GM18907 (cell line): ENCODE measurements at regions not wholly inside any gene's neighbourhood (a gene's known extent, or its start where the extent isn't known, plus 50 kb on each side); places are given as distances from the start of the nearest gene placed in this dataset.

ENCODE experiments used
- ATAC-seq: cut with Tn5 transposase; IDR thresholded peaks from one replicate; pipeline ENCODE4 v1.9.1; 2021; ENCODE audit warnings: mild to moderate bottlenecking, moderate library complexity; ENCODE audit not compliant: unreplicated experiment

DNA sequence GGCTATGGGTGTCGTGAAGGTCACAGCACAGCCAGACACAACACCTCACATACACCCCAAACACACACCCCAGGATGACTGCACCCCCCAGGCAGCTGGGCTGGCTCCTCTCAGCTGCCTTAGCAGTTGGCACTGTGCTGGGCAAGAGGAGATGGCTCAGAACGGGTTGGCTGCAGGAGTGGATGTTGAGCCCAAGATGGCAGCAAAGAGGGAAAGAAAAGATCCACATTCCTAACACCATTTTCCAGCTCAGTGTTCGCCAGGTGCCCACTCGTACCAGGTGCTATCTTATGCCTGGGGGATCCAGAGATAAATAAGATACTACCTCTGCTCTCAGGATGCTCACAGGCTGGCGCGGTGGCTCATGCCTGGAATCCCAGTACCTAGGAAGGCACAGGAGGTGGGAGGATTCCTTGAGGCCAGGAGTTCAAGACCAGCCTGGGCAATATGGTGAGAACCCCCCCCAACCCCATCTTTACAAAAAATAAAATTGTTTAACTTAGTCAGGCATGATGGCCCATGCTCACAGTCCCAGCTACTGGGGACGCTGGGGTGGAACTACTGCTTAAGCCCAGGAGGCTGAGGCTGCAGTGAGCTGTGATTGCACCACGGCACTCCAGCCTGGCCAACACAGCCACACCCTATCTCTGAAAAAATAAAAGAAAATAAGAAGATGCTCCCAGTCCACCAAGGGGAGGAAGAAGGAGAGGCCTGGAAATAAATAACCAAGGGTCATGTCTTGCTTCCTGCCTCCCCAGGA lies 89.7 kb upstream of the ZNF507 start:
- no peak for ATAC-seq

- no peak for ATAC-seq
Measured at GRCh38 chr19:32256341-32256975, 89.0 kb upstream of the ZNF507 start.

- ATAC-seq = no peak
Measured at GRCh38 chr19:32257326-32258073, 87.9 kb upstream of the ZNF507 start.

DNA sequence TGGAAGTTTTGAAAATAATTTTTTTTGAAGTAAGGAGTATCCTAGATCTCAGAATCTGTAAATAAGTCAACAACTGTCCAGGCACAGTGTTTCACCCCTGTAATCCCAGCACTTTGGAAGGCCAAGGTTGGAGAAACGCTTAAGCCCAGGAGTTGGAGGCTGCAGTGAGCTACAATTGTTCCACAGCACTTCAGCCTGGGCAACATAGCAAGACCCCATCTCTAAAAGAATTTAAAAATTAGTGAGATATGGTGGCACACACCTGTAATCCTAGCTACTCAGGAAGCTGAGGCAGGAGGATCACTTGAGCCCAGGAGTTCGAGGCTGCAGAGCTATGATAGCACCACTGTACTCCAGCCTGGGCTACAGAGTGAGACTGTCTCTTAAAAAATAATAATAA lies 87.2 kb upstream of the ZNF507 start:
- no peak for ATAC-seq

GRCh38 chr19:32264568-32264967 lies 80.8 kb upstream of the ZNF507 start:
- ATAC-seq = no peak

DNA sequence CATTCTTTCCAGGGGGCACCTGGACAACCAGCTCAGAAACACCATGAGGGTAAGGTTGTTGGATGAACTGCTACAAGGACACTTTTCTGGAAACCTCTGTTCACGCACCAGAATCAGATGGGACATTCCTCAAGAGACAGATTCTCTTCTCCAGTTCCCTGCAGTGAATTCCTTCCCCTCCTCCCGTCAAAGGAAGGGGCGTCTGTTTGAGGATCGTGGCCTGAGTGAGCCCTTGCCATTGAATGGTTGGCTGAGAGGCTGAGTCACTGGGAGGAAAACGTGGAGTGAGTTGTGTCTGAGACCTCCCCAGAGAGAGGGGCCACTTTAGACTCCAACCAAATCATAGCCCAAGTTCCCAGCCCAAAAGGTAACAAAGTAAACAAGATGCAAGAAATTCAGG lies 79.4 kb upstream of the ZNF507 start:
- ATAC-seq = no peak

DNA sequence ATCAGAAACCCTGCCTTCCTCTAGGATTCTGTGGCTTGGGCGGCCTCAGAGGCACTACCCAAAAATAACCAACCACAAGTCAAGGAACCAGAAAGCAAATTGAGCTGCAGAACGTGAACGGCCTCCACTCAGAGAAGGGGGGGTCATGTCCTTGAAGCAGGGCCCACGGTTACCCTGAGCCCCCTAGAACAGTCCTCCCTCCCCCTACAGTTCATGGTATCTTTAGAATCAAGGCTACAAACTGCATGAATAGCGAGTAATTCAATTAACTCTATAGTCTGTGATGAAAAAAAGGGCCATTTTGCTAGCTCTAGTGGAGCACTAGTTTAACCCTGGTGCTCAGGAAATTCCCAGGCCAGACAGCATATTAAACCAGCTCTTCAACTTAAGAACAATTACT lies 79.0 kb upstream of the ZNF507 start:
- ATAC-seq = no peak

DNA sequence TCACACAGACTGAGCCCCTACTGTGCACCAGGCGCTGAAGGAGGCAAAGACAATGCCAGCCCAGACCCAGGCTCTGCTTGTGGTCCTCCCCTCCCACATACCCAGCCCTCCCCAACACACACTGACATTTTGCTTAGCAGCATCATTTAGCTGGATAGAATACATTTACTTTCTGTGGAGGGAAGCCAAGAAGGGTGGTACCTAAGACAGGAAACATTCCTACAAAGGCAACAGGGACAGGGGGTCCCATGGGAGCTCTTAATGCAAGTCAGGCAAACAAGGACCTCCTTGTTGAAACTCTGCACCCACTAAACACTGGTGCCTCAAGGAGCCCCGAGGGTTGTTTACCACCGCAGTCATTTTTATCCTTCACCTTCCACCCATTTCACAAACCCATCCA lies 77.0 kb upstream of the ZNF507 start:
- ATAC-seq = no peak

- ATAC-seq = no peak
Measured at GRCh38 chr19:32269831-32270230, 75.6 kb upstream of the ZNF507 start.

- no peak for ATAC-seq
Measured at GRCh38 chr19:32273483-32273882, 71.9 kb upstream of the ZNF507 start.

GRCh38 chr19:32287086-32287485 lies 58.3 kb upstream of the ZNF507 start:
- no peak for ATAC-seq

- no peak for ATAC-seq
Measured at GRCh38 chr19:32287811-32288227, 57.6 kb upstream of the ZNF507 start.

GRCh38 chr19:32289566-32290210 lies 55.7 kb upstream of the ZNF507 start:
- no peak for ATAC-seq

DNA sequence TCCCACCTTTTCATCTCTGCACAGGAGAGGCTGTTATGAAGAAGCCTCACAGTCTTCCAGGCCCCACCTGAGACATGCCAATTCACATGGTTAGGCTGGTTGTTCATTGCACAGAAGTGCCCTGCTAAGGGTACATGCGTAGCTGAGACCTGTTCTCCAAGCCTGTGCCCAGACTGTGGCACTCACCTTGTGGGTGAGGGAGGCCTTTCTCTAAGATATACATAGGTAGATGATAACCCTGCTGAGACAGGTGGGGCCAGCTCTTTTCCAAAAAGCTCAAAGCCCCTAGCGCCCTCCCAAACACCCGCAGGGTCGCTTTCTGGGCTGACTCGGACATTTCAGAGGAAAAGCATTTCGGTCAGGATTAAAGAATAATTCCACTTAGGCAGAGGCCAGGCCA lies 53.5 kb upstream of the ZNF507 start:
- ATAC-seq = no peak

- ATAC-seq = no peak
Measured at GRCh38 chr19:32294871-32295438, 50.5 kb upstream of the ZNF507 start.
